NB4 (cell line): ENCODE measurements at regions not wholly inside any gene's neighbourhood (a gene's known extent, or its start where the extent isn't known, plus 50 kb on each side); places are given as distances from the start of the nearest gene placed in this dataset.

Source experiments
- DNase-seq: peaks from one replicate; pipeline ENCODE4 v3.0.0; 2010; ENCODE audit warnings: low read depth
- H3K4me3 ChIP-seq: one replicate; pipeline ENCODE4 v1.5.1; 2011; ENCODE audit warnings: mild to moderate bottlenecking, low read depth, low read length, moderate library complexity
- CTCF ChIP-seq: IDR thresholded peaks from one replicate; pipeline ENCODE4 v1.5.1; 2012; ENCODE audit warnings: low read depth, low read length
- MAX ChIP-seq: IDR thresholded peaks from 2 replicates; pipeline ENCODE4 v1.6.1; 2011; ENCODE audit warnings: low read depth, low read length
- MYC ChIP-seq: IDR thresholded peaks from 2 replicates; pipeline ENCODE4 v1.6.1; 2011; ENCODE audit warnings: low read depth, low read length
- POLR2A ChIP-seq: IDR thresholded peaks from 2 replicates; pipeline ENCODE4 v1.6.1; 2011; ENCODE audit warnings: mild to moderate bottlenecking; ENCODE audit not compliant: insufficient read length; ENCODE audit errors: extremely low read depth

GRCh38 chr9:30120666-30121065, 2263.8 kb upstream of the ACO1 start:
- no peak overlapping the region for H3K4me3 ChIP-seq
- TF ChIP-seq CTCF, result no peak
- TF ChIP-seq MYC, result no peak
- TF ChIP-seq POLR2A, result no peak
- TF ChIP-seq MAX, result no peak
- no peak for DNase-seq

GRCh38 chr9:30121611-30122010, 2262.8 kb upstream of the ACO1 start:
- no peak overlapping the region for H3K4me3 ChIP-seq
- DNase-seq, result no peak

GRCh38 chr9:30125881-30126280, 2258.6 kb upstream of the ACO1 start:
- no peak for DNase-seq
- TF ChIP-seq CTCF, result no peak
- TF ChIP-seq MAX, result no peak
- no peak for TF ChIP-seq MYC
- no peak for TF ChIP-seq POLR2A
- H3K4me3 ChIP-seq, result no peak overlapping the region

More at GRCh38 chr9:30121611-30122010, 2262.8 kb upstream of the ACO1 start:
- TF ChIP-seq CTCF (no peak), MYC (no peak), MAX (no peak), POLR2A (no peak)

GRCh38 chr9:30127371-30127770, 2257.1 kb upstream of the ACO1 start:
- no peak overlapping the region for H3K4me3 ChIP-seq
- no peak for DNase-seq
- TF ChIP-seq MAX (no peak), POLR2A (no peak), MYC (no peak), CTCF (no peak)

GRCh38 chr9:30140407-30140806, 2244.0 kb upstream of the ACO1 start:
- no peak for DNase-seq
- no peak overlapping the region for H3K4me3 ChIP-seq
- TF ChIP-seq MYC (no peak), MAX (no peak), CTCF (no peak), POLR2A (no peak)

GRCh38 chr9:30160570-30160969, 2223.9 kb upstream of the ACO1 start:
- H3K4me3 ChIP-seq, result no peak overlapping the region
- no peak for DNase-seq
- TF ChIP-seq MAX, result no peak
- TF ChIP-seq CTCF, result no peak
- TF ChIP-seq MYC, result no peak
- no peak for TF ChIP-seq POLR2A
